WTC11 (cell line): ENCODE measurements at regions not wholly inside any gene's neighbourhood (a gene's known extent, or its start where the extent isn't known, plus 50 kb on each side); places are given as distances from the start of the nearest gene placed in this dataset.

ENCODE experiments used
- ATAC-seq: fragments of 200-7000 bp; cut with Tn5 transposase; 2 replicates; pipeline ENCODE4 v1.10.0; 2021; ENCODE audit warnings: mild to moderate bottlenecking, moderate library complexity
- CTCF ChIA-PET: fragments of 300-600 bp; sonication (Branson Sonifier 250); formaldehyde crosslinking; loops from one replicate; lab custom pipeline; 2021; ENCODE audit warnings: antibody characterized with exemption; lab: Charles Lee
- POLR2A ChIA-PET: fragments of 350-600 bp; sonication (Branson Sonifier 250); formaldehyde crosslinking; loops from one replicate; lab custom pipeline; 2021; ENCODE audit warnings: antibody characterized with exemption; lab: Charles Lee
- DNase-seq: peaks from one replicate; pipeline ENCODE4 v3.0.0; 2021; ENCODE audit warnings: low spot score
- H3K27ac Mint-ChIP-seq: 2 replicates; pipeline ENCODE4 v1.8.0; 2021; ENCODE audit warnings: mixed read lengths
- H3K27me3 Mint-ChIP-seq: 2 replicates; pipeline ENCODE4 v1.8.0; 2021; ENCODE audit warnings: low read depth, mild to moderate bottlenecking, moderate library complexity, mixed read lengths
- H3K36me3 Mint-ChIP-seq: 2 replicates; pipeline ENCODE4 v1.8.0; 2021; ENCODE audit warnings: mixed read lengths
- H3K4me1 Mint-ChIP-seq: 2 replicates; pipeline ENCODE4 v1.8.0; 2022; ENCODE audit warnings: mixed read lengths
- H3K4me3 Mint-ChIP-seq: 2 replicates; pipeline ENCODE4 v1.8.0; 2021; ENCODE audit warnings: mild to moderate bottlenecking, moderate library complexity, mixed read lengths
- H3K9me3 Mint-ChIP-seq: 2 replicates; pipeline ENCODE4 v1.8.0; 2021; ENCODE audit warnings: mixed read lengths
- EMX1 ChIP-seq: fragments of 250-450 bp; sonication (Bioruptor Pico); IDR thresholded peaks from 2 replicates; pipeline ENCODE4 v1.8.0; 2021; ENCODE audit warnings: mild to moderate bottlenecking
- JUN ChIP-seq: sonication (generic); formaldehyde crosslinking; IDR thresholded peaks from 2 replicates; pipeline ENCODE4 v1.8.0; 2023; ENCODE audit warnings: mild to moderate bottlenecking, missing genetic modification reagents
- TP53 ChIP-seq: sonication (generic); formaldehyde crosslinking; IDR thresholded peaks from 2 replicates; pipeline ENCODE4 v1.8.1; 2023; ENCODE audit warnings: mild to moderate bottlenecking, missing genetic modification reagents
- TF ChIP-seq, protein P1 (sequence below): sonication (generic); formaldehyde crosslinking; IDR thresholded peaks from 2 replicates; pipeline ENCODE4 v1.8.0; 2022; ENCODE audit warnings: mild to moderate bottlenecking, missing genetic modification reagents
- TF ChIP-seq, protein P2 (sequence below): sonication (generic); formaldehyde crosslinking; IDR thresholded peaks from 2 replicates; pipeline ENCODE4 v1.8.0; 2023; ENCODE audit warnings: mild to moderate bottlenecking, missing genetic modification reagents
- TF ChIP-seq, protein P3 (sequence below): sonication (generic); formaldehyde crosslinking; conservative IDR thresholded peaks from 2 replicates; pipeline ENCODE4 v1.8.1; 2023; ENCODE audit warnings: mild to moderate bottlenecking, low read depth, missing genetic modification reagents, moderate library complexity
- TF ChIP-seq, protein P4 (sequence below): fragments of 200-600 bp; IDR thresholded peaks from 2 replicates; pipeline ENCODE4 v1.8.0; 2022; ENCODE audit warnings: antibody characterized with exemption
- TF ChIP-seq, protein P5 (sequence below): sonication (generic); formaldehyde crosslinking; IDR thresholded peaks from 2 replicates; pipeline ENCODE4 v1.8.1; 2023; ENCODE audit warnings: mild to moderate bottlenecking, missing genetic modification reagents
- TF ChIP-seq, protein P6 (sequence below): fragments of 250-450 bp; sonication (Bioruptor Pico); IDR thresholded peaks from 2 replicates; pipeline ENCODE4 v1.9.0; 2021; ENCODE audit warnings: moderate library complexity, mild to moderate bottlenecking, inconsistent platforms, borderline replicate concordance

DNA sequence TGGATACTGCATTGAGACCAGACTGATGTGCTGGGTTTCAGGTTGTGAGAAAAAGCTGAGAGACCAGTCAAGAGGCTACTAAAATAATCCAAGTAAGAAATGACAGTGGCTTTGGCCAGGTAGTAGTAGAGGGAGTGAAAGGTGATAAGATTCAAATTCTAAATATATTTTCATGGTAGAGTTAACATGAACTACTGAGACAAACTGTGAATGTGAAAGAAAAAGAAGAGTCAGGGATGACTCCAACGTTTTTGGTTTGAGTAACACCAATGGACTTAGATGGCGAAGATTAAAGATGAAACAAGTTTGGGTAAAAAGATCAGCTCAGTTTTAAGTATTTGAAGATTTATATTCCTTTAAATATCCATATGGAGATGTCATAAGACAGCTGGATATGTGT lies 209.4 kb downstream of the ZEB2 start (continued):
- TF ChIP-seq, protein P1, sequence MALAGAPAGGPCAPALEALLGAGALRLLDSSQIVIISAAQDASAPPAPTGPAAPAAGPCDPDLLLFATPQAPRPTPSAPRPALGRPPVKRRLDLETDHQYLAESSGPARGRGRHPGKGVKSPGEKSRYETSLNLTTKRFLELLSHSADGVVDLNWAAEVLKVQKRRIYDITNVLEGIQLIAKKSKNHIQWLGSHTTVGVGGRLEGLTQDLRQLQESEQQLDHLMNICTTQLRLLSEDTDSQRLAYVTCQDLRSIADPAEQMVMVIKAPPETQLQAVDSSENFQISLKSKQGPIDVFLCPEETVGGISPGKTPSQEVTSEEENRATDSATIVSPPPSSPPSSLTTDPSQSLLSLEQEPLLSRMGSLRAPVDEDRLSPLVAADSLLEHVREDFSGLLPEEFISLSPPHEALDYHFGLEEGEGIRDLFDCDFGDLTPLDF (CRISPR knock-in tag): no peak

DNA sequence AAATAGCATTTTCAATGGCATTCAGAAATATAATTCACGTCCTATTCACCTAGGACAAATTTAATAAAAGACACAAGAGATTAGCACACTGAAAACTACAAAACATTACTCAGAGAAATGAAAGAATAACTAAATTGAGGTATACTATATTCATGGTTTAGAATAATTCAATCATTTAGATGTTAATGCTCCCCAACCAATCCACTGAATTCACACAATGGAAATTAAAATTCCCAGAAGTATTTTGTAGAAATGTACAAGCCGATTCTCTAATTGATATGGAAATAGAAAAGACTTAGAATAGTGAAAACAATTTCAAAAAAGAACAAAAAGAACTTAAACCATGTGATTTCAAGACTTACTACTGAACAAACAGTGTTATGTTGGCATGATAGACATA lies 212.2 kb downstream of the ZEB2 start:
- Mint-ChIP-seq H3K4me1 (peaks cover 24% of the 10 kb centered on the region), H3K36me3 (peaks cover 12% of the 10 kb centered on the region), H3K4me3 (no peak overlapping the region), H3K27ac (0 out of 2 replicates have a peak overlapping the region, but pooled peaks have one; percentile 43), H3K9me3 (peaks cover 17% of the 10 kb centered on the region), H3K27me3 (no peaks in the 10 kb centered on the region)
- no peak for TF ChIP-seq EMX1 (CRISPR knock-in tag)
- TF ChIP-seq, protein P2, sequence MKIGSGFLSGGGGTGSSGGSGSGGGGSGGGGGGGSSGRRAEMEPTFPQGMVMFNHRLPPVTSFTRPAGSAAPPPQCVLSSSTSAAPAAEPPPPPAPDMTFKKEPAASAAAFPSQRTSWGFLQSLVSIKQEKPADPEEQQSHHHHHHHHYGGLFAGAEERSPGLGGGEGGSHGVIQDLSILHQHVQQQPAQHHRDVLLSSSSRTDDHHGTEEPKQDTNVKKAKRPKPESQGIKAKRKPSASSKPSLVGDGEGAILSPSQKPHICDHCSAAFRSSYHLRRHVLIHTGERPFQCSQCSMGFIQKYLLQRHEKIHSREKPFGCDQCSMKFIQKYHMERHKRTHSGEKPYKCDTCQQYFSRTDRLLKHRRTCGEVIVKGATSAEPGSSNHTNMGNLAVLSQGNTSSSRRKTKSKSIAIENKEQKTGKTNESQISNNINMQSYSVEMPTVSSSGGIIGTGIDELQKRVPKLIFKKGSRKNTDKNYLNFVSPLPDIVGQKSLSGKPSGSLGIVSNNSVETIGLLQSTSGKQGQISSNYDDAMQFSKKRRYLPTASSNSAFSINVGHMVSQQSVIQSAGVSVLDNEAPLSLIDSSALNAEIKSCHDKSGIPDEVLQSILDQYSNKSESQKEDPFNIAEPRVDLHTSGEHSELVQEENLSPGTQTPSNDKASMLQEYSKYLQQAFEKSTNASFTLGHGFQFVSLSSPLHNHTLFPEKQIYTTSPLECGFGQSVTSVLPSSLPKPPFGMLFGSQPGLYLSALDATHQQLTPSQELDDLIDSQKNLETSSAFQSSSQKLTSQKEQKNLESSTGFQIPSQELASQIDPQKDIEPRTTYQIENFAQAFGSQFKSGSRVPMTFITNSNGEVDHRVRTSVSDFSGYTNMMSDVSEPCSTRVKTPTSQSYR: no peak
- TF ChIP-seq, protein P3, sequence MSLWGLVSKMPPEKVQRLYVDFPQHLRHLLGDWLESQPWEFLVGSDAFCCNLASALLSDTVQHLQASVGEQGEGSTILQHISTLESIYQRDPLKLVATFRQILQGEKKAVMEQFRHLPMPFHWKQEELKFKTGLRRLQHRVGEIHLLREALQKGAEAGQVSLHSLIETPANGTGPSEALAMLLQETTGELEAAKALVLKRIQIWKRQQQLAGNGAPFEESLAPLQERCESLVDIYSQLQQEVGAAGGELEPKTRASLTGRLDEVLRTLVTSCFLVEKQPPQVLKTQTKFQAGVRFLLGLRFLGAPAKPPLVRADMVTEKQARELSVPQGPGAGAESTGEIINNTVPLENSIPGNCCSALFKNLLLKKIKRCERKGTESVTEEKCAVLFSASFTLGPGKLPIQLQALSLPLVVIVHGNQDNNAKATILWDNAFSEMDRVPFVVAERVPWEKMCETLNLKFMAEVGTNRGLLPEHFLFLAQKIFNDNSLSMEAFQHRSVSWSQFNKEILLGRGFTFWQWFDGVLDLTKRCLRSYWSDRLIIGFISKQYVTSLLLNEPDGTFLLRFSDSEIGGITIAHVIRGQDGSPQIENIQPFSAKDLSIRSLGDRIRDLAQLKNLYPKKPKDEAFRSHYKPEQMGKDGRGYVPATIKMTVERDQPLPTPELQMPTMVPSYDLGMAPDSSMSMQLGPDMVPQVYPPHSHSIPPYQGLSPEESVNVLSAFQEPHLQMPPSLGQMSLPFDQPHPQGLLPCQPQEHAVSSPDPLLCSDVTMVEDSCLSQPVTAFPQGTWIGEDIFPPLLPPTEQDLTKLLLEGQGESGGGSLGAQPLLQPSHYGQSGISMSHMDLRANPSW: no peak
- TF ChIP-seq JUN: no peak
- TF ChIP-seq, protein P4, sequence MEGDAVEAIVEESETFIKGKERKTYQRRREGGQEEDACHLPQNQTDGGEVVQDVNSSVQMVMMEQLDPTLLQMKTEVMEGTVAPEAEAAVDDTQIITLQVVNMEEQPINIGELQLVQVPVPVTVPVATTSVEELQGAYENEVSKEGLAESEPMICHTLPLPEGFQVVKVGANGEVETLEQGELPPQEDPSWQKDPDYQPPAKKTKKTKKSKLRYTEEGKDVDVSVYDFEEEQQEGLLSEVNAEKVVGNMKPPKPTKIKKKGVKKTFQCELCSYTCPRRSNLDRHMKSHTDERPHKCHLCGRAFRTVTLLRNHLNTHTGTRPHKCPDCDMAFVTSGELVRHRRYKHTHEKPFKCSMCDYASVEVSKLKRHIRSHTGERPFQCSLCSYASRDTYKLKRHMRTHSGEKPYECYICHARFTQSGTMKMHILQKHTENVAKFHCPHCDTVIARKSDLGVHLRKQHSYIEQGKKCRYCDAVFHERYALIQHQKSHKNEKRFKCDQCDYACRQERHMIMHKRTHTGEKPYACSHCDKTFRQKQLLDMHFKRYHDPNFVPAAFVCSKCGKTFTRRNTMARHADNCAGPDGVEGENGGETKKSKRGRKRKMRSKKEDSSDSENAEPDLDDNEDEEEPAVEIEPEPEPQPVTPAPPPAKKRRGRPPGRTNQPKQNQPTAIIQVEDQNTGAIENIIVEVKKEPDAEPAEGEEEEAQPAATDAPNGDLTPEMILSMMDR: no peak
- no peak for TF ChIP-seq TP53 (CRISPR knock-in tag)
- TF ChIP-seq, protein P5, sequence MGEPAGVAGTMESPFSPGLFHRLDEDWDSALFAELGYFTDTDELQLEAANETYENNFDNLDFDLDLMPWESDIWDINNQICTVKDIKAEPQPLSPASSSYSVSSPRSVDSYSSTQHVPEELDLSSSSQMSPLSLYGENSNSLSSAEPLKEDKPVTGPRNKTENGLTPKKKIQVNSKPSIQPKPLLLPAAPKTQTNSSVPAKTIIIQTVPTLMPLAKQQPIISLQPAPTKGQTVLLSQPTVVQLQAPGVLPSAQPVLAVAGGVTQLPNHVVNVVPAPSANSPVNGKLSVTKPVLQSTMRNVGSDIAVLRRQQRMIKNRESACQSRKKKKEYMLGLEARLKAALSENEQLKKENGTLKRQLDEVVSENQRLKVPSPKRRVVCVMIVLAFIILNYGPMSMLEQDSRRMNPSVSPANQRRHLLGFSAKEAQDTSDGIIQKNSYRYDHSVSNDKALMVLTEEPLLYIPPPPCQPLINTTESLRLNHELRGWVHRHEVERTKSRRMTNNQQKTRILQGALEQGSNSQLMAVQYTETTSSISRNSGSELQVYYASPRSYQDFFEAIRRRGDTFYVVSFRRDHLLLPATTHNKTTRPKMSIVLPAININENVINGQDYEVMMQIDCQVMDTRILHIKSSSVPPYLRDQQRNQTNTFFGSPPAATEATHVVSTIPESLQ (CRISPR knock-in tag): no peak
- POLR2A ChIA-PET: interaction anchor here (0.7 kb wide), 1 partner anchor 903 kb away, joined by 7 read pairs; no protein-coding TSS in a partner anchor
- ATAC-seq (no peak), DNase-seq (no peak)
- CTCF ChIA-PET: no interaction called here

DNA sequence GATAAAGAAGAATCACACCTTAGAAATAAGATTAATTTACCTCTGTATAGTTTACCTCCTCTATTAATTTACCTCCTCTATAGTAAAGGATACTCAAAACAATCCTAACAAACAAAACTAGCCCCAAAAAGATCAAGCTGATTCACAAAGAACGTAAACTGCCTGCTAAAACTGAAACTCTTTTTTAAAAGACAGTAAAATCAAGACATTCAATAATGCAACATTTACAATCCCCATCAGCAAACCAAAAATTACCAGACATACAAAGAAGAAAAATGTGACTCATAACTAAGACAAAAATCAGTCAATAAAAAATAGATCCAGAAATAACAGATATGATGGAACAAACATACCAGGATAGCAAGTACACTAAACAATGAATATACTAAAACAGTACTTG lies 215.7 kb downstream of the ZEB2 start:
- TF ChIP-seq, protein P6, sequence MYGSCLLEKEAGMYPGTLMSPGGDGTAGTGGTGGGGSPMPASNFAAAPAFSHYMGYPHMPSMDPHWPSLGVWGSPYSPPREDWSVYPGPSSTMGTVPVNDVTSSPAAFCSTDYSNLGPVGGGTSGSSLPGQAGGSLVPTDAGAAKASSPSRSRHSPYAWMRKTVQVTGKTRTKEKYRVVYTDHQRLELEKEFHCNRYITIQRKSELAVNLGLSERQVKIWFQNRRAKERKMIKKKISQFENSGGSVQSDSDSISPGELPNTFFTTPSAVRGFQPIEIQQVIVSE (CRISPR knock-in tag): no peak
- no peaks in the 10 kb centered on the region for H3K27me3 Mint-ChIP-seq

More for the DNA sequence above, 215.7 kb downstream of the ZEB2 start:
- ChIA-PET POLR2A (no interaction called here), CTCF (no interaction called here)
- ATAC-seq (no peak), DNase-seq (no peak)
- Mint-ChIP-seq H3K4me1 (peaks cover 8% of the 10 kb centered on the region), H3K4me3 (no peak overlapping the region), H3K27ac (no peak overlapping the region), H3K9me3 (peaks cover 4% of the 10 kb centered on the region; the same call in 1 of the 2 replicates), H3K36me3 (no peaks in the 10 kb centered on the region)
